ENCODE measurements at regions not wholly inside any gene's neighbourhood (a gene's known extent, or its start where the extent isn't known, plus 50 kb on each side); places are given as distances from the start of the nearest gene placed in this dataset.
"Not testable (repeated sequence)": the region's sequence is repeated elsewhere in the genome, so short reads cannot be mapped to it uniquely, and the experiment has no call there.

DNA sequence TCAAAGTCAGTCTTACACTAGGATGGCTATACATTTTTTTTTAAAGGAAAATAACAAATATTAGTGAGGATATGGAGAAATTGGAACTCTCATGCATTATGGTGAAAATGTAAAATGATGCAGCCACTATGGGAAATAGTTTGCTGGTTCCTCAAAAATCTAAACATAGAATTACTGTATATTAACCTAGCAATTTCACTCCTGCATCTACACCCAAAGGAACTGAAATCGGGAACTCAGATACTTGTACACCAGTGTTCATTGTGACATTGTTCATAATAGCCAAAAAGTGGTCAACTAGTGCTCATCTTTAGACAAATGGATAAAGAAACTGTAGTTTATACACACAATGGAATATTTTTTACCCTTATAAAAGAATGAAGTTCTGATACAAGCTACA lies 110.7 kb downstream of the UTRN start:
- no peak for DNase-seq

DNA sequence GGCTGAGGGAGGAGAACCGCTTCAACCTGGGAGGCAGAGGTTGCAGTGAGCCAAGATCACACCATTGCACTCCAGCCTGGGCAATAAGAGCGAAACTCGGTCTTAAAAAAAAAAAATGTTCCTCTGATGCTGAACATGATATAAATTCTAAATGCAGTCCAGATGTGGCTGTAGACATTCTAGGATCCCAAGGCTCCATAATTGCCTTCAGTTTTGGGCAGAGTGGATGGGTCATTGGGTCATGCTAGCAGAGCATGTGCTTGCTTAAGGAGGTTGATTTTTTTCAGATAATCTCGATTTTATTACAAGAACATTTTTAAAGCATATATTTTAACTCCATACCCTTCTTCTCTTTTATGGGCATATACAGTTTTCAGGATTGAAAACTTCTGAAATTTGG lies 112.0 kb downstream of the UTRN start:
- DNase-seq = no peak

DNA sequence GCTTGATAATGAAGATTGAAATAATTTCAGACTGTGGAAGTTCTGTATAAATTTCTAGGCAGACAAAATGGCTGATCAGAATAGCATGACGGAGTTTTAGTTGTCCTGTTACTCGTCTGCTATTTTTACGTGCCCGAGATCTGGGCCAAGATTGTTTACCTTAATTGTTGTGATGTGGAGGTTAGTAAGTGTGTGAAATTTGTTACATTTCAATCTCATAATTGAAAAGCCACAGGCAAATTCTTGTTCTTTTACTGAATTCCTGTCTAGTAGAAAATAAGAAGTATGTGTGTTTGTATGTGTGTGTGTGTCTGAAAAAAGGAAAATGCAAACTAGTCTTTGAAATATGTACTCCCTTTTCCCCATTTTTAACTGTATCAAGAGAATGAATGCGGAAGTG lies 115.2 kb downstream of the UTRN start:
- DNase-seq = no peak

DNA sequence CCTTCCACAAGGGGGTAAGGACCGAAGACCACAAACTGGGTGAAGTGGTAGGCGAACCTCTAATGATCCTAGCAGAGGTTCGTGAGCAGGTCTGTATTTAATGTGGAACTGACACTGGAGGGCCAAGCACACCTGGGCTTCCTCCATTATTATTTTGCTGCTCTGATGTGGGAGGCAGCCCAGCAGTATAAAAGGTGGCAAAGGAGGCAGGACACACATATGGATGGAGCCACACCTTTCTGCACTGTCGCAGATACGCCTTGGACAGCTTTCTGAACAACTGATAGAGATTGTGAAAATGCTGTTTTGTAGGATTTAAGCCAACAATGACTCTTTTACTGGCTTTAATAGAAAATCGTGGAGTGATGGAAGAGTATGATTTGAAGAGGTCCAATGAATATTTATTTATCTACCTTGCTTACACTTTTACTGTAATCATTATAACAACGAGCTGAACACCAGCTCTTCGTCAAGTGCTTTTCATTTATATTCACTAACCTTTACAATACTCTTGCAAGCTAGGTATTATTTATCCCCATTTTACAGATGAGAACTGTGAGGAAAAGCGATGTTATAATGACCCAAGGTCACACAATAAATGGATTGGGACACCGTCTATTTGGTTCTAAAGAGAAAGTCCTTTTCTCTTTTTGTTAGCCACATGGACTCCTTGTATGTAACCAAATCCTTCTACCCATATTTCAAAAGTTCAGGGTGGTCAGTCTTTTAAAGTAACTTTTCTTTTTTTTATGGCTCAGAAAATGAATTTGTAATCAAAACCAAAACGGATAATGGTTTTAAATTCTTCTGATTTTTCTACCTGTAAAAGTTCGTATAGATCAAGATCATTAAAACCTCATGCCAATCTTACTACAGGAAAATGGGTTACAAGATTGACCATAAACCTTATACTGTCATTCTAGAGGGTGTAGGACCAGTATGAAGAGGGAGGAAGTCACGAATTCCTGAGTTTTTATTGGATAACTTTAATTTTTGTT lies 116.9 kb downstream of the UTRN start:
- no peak for DNase-seq

DNA sequence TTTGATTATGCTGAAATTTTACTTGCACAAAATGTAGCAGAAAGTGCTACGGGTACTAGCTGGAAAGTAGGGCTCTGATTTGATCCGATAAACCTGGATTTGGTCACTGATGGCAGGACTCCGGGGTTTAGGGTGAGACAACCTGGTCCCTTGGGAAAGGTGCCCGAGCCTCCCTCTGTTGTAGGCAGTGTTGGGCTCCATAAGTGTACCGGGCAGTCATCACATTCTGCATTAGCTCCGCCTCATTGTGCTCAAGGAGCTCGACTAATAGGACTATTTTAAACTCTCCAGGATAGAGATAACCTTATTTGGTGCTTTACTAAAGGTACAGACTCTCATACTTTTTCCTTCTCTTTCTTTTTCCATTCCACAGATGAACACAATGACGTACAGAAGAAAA lies 117.6 kb downstream of the UTRN start:
- DNase-seq = no peak

DNA sequence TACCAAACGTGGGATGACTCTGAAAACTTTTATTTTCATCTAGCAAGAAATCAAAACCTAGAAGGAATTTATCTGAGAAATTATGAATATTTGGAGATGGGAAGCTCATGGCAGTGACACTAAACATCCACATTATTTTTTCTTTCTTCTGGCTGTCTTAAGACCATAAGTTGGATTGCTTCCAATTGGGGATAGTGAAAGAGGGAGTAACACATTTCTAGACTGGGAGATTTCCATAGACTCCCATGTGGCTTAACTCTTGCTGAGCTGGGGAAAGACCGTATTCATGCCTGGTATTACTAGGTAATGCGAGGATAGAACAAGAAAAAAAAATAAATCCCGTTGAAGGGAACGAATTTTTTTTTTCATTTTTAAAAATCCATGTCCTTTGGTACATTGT lies 120.0 kb downstream of the UTRN start:
- peak; percentile 59 for DNase-seq

DNA sequence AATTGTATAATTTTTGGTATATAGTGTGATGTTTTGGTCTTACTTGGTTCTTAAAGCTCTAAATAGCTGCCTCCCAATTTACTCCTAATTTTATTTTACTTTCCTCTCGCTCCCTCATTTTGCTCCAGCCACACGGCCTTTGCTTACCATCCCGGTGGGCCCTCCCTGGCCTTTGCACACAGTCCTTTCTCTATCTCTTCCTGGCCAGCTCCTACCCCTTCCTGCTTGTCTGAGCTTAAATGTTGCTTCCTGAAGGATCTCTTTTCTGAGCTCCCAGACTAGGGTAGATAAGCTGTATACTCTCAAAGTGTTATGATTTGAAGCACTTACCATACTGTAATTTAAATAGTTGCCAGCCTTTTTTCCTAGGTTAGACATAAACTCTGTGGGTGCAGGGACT lies 121.7 kb downstream of the UTRN start:
- DNase-seq = no peak

DNA sequence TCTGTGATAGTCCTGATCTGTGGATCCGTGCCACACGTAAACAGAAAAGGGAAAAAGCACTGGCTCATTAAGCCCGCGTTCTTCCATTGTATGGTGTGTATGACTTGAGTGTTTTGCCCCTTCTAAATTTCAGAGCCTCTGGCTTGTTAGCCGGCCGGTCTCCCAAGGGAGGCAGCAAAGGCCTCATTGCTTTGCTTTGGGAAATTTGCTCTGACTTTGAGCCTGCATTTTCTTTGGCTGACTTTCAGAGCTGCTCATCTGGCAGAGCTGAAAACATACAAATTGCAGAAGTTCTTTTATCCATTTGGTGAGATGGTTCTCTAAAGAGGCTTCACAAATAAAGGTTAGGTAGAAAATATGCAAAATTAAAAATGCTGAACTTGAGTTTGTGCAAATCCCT lies 123.0 kb downstream of the UTRN start:
- peak; percentile 72 for DNase-seq

DNA sequence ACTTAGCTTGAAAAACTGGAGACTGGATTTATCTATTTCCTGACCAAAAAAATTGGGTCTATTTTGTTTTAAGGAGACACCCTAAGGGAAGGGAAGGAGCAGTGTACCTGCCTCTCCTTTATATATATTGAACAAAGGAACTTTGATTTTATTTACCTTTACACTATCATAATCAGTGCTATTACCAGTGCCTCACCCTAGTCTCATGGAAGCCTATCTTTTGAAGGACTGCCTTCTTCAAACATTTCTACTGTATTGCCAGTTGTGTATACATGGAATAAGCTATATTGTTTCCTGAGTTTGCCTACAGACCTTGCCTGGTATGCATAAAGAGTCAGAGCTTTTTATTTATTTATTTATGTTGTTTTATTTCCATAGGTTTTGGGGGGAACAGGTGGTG lies 124.9 kb downstream of the UTRN start:
- no peak for DNase-seq

DNA sequence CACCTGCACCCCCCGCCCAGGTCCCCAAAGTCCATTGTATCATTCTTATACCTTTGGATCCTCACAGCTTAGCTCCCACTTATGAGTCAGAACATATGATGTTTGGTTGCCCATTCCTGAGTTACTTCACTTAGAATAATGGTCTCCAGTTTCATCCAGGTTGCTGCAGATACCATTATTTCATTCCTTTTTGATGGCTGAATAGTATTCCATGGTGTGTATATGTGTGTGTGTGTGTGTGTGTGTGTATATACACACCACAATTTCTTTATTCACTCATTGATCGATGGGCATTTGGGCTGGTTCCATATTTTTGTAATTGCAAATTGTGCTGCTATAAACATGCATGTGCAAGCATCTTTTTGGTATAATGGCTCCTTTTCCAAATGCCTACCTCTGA lies 125.4 kb downstream of the UTRN start:
- DNase-seq = not testable (repeated sequence)

DNA sequence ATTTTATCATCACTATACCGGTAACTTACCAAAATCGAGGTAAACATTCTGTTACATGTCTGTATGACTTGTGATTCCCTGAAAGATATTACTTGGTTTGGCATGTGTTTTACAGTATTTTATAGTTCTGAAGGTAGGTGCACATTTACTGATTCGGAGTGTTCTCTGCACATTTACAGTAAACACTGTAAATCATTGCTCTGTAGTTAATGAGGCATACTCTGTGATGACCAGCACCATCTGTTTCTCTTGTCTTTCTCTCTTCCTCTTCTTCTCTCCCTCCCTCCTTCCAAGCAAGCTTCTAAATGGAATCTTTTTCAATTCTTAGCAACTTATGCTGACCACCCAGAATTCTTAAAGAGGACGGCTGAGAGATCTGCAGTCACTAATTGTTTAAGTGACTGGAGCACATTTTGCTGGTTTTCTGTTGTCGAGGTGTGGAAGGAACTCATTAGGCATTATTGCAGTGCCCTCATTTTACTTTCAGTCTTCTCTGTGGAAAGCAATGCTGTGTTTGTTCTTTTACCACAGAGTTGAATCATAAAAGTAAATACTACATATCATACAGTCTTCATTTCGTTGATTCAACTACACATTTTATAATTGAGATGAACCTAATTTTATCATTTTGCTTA lies 126.5 kb downstream of the UTRN start:
- peak; percentile 14 for DNase-seq

DNA sequence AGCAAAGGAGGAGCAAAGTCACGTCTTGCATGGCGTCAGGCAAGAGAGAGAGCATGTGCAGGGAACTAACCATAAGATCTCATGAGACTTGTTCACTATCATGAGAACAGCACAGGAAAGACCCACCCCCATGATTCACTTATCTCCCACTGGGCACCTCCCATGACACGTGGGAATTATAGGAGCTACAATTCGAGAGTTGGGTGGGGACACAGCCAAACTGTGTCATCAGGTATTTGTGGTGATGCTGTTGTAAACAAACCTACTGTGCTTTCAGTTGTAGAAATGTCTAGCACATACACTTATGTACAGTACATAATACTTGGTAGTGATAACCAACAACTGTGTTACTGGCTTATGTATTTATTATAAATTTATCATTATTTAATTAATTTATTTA lies 128.3 kb downstream of the UTRN start:
- peak; percentile 29 for DNase-seq

DNA sequence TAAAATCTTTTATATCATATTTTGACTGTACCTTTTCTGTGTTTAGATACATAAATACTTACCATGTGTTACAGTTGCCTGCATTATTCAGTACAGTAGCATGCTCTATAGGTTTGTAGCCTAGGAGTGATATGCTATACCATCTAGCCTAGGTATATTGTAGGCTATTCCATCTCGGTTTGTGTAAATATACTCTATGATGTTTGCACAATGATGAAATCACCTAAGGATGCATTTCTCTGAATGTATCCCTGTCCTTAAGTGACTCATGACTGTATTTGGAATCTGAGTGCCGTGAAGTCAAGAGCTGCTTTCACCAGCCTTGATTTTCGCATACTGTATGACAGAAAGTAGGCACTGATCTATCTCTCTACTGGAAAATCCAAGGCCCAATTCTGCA lies 129.9 kb downstream of the UTRN start:
- DNase-seq = peak; percentile 73

DNA sequence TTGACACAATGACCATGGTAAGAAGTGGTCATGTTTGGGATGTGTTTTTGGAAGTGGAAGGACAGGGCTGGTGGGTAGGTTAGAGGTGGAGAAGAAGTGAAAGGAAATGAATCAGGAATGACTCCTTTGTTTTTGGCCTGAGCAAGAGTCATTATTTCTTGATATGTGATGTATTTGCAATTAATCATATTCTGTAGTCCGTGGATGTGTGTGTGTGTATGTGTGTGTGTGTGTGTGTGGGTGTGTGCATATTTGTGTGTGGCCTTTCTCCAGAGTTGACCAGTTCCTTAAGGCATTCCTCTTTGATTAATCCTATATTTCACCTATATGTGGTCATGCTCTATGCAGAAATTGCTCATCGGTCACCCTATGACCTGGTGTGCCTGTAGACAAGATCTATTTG lies 130.7 kb downstream of the UTRN start:
- peak; percentile 48 for DNase-seq

DNA sequence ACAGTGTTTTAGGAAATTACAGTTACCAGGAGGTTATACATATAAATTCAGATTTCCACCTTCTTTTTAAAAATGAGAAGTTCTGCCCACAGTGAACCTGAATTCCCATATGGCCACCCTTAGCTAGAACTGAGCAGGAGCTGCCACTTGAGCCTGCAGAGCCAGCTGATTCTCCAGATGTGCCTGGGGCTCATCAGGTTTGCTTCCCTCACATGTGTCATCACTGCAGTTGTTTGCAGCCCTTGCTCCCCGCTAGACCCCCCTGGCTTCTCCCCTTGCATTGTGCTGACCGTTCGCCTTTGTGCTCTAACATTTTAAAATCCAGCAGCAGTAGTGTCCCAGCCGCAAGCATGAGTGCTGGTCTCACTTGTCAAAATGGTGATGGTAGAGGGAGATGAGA lies 131.1 kb downstream of the UTRN start:
- no peak for DNase-seq

DNA sequence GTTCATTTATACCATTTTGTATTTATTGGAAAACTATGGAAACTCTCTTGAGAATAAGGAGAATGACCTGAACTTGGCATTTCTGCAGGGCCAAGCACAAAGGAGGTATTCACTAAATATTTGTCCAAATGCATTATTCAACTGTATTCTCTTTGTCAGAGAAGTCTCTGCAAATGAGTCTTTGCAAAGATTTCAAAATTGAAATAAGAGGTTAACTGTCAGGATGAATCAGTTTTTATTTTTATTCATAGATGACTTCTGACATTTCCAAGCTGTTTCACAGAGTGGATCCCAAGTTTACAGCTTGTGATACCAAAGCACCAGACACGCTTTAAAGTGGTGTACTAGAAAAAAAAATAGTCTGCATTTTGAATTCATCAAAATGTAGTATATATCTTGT lies 131.6 kb downstream of the UTRN start:
- no peak for DNase-seq

DNA sequence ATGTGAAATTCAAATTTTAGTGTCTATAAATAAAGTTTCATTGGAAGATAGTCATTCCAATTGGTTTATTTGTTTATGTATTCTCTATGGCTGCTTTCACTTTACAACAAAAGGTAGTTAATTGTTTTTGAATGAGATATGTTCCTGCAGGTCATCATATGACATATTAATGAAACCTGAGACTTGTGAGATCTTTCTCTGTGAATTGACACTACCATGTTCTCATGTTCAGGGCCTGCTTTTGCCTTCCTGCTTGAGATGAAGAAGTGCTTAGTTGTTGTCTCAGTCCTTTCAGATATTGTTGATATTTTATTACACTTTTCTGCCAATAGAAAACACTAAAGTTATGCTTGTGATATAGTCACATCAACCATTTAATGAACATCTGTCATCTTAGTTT lies 132.5 kb downstream of the UTRN start:
- DNase-seq = no peak

DNA sequence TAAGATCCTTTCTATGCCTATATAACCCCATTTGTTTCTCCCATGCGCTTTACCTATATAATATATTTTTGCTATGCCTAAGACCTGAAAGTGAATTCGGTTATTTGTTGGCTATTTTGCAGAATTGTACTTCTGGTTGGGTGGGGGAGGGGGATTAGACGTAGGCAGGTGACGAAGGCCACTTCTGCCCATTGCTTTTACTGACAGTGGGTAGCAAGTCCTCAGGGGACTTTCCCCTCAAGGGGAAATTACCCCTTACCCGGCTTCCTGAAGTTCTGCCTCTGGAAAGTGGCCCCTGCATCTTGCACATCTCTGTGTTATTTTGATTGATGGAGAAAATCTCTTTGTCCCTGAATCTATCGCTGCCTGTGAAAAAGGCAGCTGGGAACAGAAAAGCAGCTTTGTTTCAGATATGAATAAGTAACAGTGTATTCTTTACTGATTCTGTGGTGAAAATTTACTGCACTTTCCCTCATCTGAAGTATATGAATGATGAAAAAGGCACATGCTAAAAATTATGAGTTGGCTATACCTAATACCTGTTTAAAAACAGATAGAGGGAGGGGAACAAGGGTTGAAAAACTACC lies 133.9 kb downstream of the UTRN start:
- DNase-seq = no peak

DNA sequence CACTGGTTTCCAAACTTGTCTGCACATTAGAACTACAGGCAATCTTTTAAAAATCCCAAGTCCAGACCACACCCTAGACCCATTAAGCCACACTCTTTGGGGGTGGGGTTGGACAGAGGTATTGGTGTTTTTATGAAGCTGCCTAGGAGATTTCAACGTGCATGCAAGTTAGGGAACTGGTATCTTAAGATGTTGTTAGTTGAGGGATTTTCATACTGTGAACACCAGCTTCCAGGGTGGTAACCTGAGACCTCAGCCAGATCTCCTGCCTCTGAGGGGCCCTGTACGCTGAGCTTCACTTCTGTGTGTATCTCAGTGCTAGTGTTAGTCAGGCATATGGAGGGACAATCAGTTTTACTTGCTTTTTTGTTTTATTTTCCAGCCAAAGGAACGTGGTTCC lies 138.0 kb downstream of the UTRN start:
- no peak for DNase-seq

DNA sequence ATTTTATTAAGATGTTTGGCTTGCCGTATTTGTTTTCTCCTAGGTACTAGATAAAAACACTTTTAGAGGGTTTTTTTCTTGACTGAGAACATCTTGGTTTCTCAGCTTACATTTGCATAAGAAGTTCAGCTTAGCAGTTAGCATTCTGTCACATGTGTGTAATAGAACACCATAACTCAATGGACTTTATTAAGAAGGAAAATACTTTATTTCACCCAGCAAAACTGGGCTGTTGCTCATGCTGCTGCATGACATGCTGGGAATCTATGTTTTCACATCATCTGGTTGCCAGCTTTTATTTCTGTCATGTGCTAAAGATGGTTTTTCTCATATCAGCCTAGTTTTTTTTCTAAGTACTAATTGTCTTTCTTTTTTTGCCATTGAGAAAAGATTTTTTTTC lies 144.6 kb downstream of the UTRN start:
- DNase-seq = no peak

DNA sequence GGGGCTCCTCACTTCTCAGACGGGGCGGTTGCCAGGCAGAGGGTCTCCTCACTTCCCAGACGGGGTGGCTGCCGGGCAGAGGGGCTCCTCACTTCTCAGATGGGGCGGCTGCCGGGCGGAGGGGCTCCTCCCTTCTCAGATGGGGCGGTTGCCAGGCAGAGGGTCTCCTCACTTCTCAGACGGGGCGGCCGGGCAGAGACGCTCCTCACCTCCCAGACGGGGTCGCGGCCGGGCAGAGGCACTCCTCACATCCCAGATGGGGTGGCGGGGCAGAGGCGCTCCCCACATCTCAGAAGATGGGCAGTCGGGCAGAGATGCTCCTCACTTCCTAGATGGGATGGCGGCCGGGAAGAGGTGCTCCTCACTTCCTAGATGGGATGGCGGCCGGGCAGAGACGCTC lies 148.3 kb downstream of the UTRN start:
- not testable (repeated sequence) for DNase-seq

DNA sequence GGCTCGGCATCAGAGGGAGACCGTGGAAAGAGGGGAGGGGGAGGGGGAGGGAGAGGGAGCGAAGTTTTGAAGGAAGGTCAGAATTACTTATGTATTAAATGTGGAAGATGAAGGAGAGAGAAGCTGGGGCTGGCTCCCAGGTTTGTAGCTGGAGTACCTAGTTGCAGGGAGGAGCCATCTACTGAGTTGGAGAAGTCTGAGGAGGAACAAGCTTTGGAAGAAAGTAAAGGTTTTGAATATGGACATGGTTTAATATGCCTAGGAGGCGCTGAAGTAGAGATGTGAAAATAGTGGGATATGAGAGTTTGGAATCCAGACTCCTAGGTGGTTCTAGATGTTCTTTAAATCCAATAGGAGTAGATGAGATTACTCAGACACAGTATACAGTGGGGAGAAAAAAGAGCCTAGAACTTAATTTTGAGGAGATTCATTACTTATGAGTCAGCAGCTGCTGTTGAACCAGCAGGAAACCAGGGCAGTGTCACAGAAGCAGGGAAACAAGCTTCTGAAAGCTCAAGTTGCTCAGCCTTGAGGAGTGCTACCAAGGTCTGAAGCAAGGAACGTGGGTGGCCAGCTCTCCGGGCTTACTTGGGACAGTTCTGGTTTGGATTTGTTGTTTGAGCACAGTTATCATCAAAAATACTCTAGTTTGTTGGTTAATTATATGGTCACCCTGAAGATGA lies 149.3 kb downstream of the UTRN start:
- DNase-seq = peak; percentile 82

Measured in fibroblast of skin of scalp (primary cell).